ENCODE measurements at regions not wholly inside any gene's neighbourhood (a gene's known extent, or its start where the extent isn't known, plus 50 kb on each side); places are given as distances from the start of the nearest gene placed in this dataset.
"Not testable (repeated sequence)": the region's sequence is repeated elsewhere in the genome, so short reads cannot be mapped to it uniquely, and the experiment has no call there.

DNA sequence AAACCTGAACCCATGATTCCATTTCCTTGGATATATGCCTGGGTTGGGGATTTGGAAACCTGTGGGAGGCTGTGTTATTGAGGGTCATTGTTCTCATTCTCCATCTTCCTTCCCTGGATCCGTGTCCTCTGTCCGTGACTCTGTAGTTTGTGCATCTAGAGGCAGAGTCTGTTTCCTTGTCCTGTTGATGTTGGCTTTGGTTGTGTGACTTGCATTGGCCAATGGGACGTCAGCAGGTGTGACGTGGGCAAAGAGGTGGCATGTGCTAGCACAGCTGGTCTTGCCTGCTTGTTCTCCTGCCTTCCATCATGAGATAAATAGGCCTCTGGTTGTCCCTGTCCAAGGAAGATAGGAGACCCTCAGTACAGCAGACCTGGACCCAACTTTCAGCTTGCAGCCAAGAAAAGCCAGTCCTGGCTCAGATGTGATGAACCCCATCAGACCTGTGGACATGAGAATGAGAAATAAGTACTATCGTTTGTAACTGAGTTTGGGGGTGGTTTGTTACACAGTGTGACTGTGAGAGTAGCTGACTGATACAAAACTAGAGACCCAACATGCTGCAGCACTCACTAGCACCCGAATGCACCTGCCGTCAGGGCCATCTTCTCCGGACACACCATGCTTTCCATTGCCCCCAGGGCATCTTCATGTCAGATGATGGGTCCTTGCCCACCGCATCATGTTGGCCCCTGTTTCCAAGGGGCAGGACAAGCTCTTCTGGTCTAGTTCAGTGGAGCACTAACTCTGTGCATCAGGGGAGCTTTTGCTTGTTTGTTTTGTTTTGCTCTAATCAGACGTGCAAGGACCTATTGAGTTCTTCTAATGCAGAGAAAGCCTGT is 195.3 kb upstream of the SULF2 start:
- Histone ChIP-seq H3K4me3 (ENCODE audit: low read length, poor library complexity, severe bottlenecking) (no peak overlapping the region), H3F3A (ENCODE audit: low read depth) (no peaks in the 10 kb centered on the region), H3K27me3 (ENCODE audit: insufficient read depth, low read length, poor library complexity, severe bottlenecking) (no peaks in the 10 kb centered on the region), H3K9me2 (replicated peaks; ENCODE audit: low read depth, low read length) (no peaks in the 10 kb centered on the region), H3K9me3 (ENCODE audit: insufficient read depth, low read depth, low read length) (no peaks in the 10 kb centered on the region), H3K79me2 (ENCODE audit: insufficient read depth, low read length) (no peaks in the 10 kb centered on the region), H2AFZ (ENCODE audit: low read length) (no peak overlapping the region), H3K36me3 (ENCODE audit: insufficient read depth, low read length) (no peaks in the 10 kb centered on the region), H3K4me1 (ENCODE audit: insufficient read depth, low read length, poor library complexity, severe bottlenecking) (peaks cover 4% of the 10 kb centered on the region), H3K9ac (ENCODE audit: low read depth, low read length, poor library complexity, severe bottlenecking) (no peak overlapping the region), H3K4me2 (ENCODE audit: low read depth, low read length, poor library complexity, severe bottlenecking) (no peak overlapping the region), H4K20me1 (ENCODE audit: insufficient read depth, low read length, poor library complexity, severe bottlenecking) (no peaks in the 10 kb centered on the region)
- TF ChIP-seq CTCF (conservative IDR thresholded peaks at IDR 0.05; ENCODE audit: low read length) (no peak), EZH2phosphoT487 (IDR thresholded peaks at IDR 0.05; ENCODE audit: borderline replicate concordance) (no peak)

GRCh38 chr20:47979361-47980095 is 194.2 kb upstream of the SULF2 start:
- H3K4me2 ChIP-seq (ENCODE audit: low read depth, low read length, poor library complexity, severe bottlenecking); H3K4me3 ChIP-seq (ENCODE audit: low read length, poor library complexity, severe bottlenecking); H3F3A ChIP-seq (ENCODE audit: low read depth); H3K9me3 ChIP-seq (ENCODE audit: insufficient read depth, low read depth, low read length); H2AFZ ChIP-seq (ENCODE audit: low read length); H3K4me1 ChIP-seq (ENCODE audit: insufficient read depth, low read length, poor library complexity, severe bottlenecking); H3K79me2 ChIP-seq (ENCODE audit: insufficient read depth, low read length); H3K36me3 ChIP-seq (ENCODE audit: insufficient read depth, low read length); H3K27me3 ChIP-seq (ENCODE audit: insufficient read depth, low read length, poor library complexity, severe bottlenecking); H4K20me1 ChIP-seq (ENCODE audit: insufficient read depth, low read length, poor library complexity, severe bottlenecking); H3K9ac ChIP-seq (ENCODE audit: low read depth, low read length, poor library complexity, severe bottlenecking); H3K9me2 ChIP-seq (replicated peaks; ENCODE audit: low read depth, low read length): not testable (repeated sequence)

- H3K79me2 ChIP-seq (ENCODE audit: insufficient read depth, low read length); H3K27me3 ChIP-seq (ENCODE audit: insufficient read depth, low read length, poor library complexity, severe bottlenecking); H4K20me1 ChIP-seq (ENCODE audit: insufficient read depth, low read length, poor library complexity, severe bottlenecking); H3K9me2 ChIP-seq (replicated peaks; ENCODE audit: low read depth, low read length); H3K9me3 ChIP-seq (ENCODE audit: insufficient read depth, low read depth, low read length); H3F3A ChIP-seq (ENCODE audit: low read depth); H2AFZ ChIP-seq (ENCODE audit: low read length); H3K4me3 ChIP-seq (ENCODE audit: low read length, poor library complexity, severe bottlenecking); H3K36me3 ChIP-seq (ENCODE audit: insufficient read depth, low read length); H3K9ac ChIP-seq (ENCODE audit: low read depth, low read length, poor library complexity, severe bottlenecking); H3K4me1 ChIP-seq (ENCODE audit: insufficient read depth, low read length, poor library complexity, severe bottlenecking): not testable (repeated sequence)
- H3K4me2 ChIP-seq (ENCODE audit: low read depth, low read length, poor library complexity, severe bottlenecking): peak overlapping the region; percentile 12
These were observed 193.3 kb upstream of the SULF2 start for GRCh38 chr20:47978428-47979120.

DNA sequence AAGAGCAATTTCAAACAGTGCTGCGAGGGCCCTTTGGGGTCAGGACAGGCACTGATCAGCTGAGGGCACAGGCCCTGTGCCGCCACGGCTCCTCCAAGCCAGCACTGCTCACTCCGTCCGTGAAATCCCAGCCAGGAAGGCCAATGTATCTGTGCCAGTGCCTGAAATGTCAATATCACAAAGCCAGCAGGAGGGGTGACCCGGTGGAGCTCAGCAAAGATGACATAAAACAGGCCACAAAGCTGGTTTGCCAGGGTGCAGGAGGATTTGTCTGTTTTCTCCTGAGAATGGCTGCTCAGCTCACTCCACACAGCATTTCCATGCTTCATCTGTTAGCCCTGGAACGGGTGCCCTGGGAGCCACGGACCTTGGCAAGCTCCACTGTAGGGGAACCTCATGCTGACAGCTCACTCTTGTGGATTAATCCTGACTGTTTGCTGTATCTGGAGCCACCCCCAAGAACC is 192.5 kb upstream of the SULF2 start:
- not testable (repeated sequence) for H3K4me1 ChIP-seq (ENCODE audit: insufficient read depth, low read length, poor library complexity, severe bottlenecking); H3K4me3 ChIP-seq (ENCODE audit: low read length, poor library complexity, severe bottlenecking); H3K9me2 ChIP-seq (replicated peaks; ENCODE audit: low read depth, low read length); H3K27me3 ChIP-seq (ENCODE audit: insufficient read depth, low read length, poor library complexity, severe bottlenecking); H3F3A ChIP-seq (ENCODE audit: low read depth); H3K4me2 ChIP-seq (ENCODE audit: low read depth, low read length, poor library complexity, severe bottlenecking); H3K79me2 ChIP-seq (ENCODE audit: insufficient read depth, low read length); H3K9ac ChIP-seq (ENCODE audit: low read depth, low read length, poor library complexity, severe bottlenecking); H4K20me1 ChIP-seq (ENCODE audit: insufficient read depth, low read length, poor library complexity, severe bottlenecking); H2AFZ ChIP-seq (ENCODE audit: low read length); H3K9me3 ChIP-seq (ENCODE audit: insufficient read depth, low read depth, low read length); H3K36me3 ChIP-seq (ENCODE audit: insufficient read depth, low read length)

DNA sequence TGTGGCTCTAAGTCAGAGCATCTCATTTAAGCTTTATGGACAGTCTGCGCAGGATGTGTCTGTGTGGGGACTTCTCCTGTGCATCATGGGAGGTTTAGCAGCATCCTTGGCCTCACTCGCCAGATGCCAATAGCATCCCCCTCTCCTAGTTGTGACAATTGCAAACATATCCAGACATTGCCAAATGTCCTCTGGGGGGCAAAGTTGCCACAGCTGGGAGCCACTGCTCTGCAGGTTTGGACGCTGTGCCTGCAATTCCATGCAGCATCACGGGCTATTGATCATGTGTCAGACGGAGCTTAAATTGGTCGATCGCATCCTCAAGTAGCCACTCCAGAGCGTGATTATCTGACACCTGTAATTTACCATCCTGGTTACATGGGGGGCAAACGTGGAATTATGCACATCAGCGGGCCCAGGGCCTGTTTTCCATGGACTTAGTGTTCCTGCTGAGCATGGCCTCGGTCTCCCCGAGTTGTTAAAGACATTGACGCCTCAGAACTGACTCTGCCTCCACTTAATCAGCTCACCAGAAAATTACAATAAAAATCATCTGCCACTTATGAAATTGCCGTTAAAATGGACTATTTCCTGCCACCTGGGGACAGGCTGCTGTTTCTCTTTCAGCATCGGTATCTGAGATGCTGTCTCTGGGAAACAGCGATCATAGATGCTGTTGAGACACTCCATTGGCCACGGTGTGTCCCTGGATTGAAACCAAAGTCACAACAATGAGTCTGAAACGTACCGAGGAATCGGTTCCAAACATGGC is 191.9 kb upstream of the SULF2 start:
- not testable (repeated sequence) for H3K4me1 ChIP-seq (ENCODE audit: insufficient read depth, low read length, poor library complexity, severe bottlenecking); H3K4me2 ChIP-seq (ENCODE audit: low read depth, low read length, poor library complexity, severe bottlenecking); H3K9me2 ChIP-seq (replicated peaks; ENCODE audit: low read depth, low read length); H3K9ac ChIP-seq (ENCODE audit: low read depth, low read length, poor library complexity, severe bottlenecking); H4K20me1 ChIP-seq (ENCODE audit: insufficient read depth, low read length, poor library complexity, severe bottlenecking); H3K79me2 ChIP-seq (ENCODE audit: insufficient read depth, low read length); H3K4me3 ChIP-seq (ENCODE audit: low read length, poor library complexity, severe bottlenecking); H3K36me3 ChIP-seq (ENCODE audit: insufficient read depth, low read length); H3K27me3 ChIP-seq (ENCODE audit: insufficient read depth, low read length, poor library complexity, severe bottlenecking); H3K9me3 ChIP-seq (ENCODE audit: insufficient read depth, low read depth, low read length); H2AFZ ChIP-seq (ENCODE audit: low read length); H3F3A ChIP-seq (ENCODE audit: low read depth)
